SK-N-SH (cell line): ENCODE measurements at regions not wholly inside any gene's neighbourhood (a gene's known extent, or its start where the extent isn't known, plus 50 kb on each side); places are given as distances from the start of the nearest gene placed in this dataset.

Experiments
- CHD2 ChIP-seq: fragments of 150-350 bp; IDR thresholded peaks from 2 replicates; pipeline ENCODE4 v1.6.1; 2018; ENCODE audit warnings: low read length; ENCODE audit not compliant: partially characterized antibody
- CTCF ChIP-seq: fragments of 200-600 bp; sonication (generic); IDR thresholded peaks from 2 replicates; pipeline ENCODE4 v1.6.1; 2017; ENCODE audit warnings: antibody characterized with exemption, mild to moderate bottlenecking, moderate library complexity
- ELF1 ChIP-seq: IDR thresholded peaks from 2 replicates; pipeline ENCODE4 v1.4.0; 2012
- POLR2AphosphoS5 ChIP-seq: IDR thresholded peaks from 2 replicates; pipeline ENCODE4 v1.6.1; 2012; ENCODE audit warnings: low read depth, low read length
- RCOR1 ChIP-seq: fragments of 150-350 bp; IDR thresholded peaks from 2 replicates; pipeline ENCODE4 v1.6.1; 2017; ENCODE audit warnings: antibody characterized with exemption, low read length
- REST ChIP-seq: IDR thresholded peaks from 2 replicates; pipeline ENCODE4 v1.6.1; 2012; ENCODE audit warnings: mild to moderate bottlenecking, low read depth, low read length, moderate library complexity
- SMC3 ChIP-seq: IDR thresholded peaks from 2 replicates; pipeline ENCODE4 v1.6.1; 2012; ENCODE audit warnings: low read depth, low read length, improper control_type of control experiment
- YY1 ChIP-seq: IDR thresholded peaks from 2 replicates; pipeline ENCODE4 v1.4.0; 2012; ENCODE audit warnings: low read depth, mild to moderate bottlenecking

- TF ChIP-seq CTCF (no peak), SMC3 (no peak), CHD2 (no peak), ELF1 (no peak), RCOR1 (no peak), REST (no peak), POLR2AphosphoS5 (no peak), YY1 (no peak)
Observed at GRCh38 chr2:234708091-234708683, 211.3 kb upstream of the ARL4C start.
